ENCODE measurements at regions not wholly inside any gene's neighbourhood (a gene's known extent, or its start where the extent isn't known, plus 50 kb on each side); places are given as distances from the start of the nearest gene placed in this dataset.

- no peak for DNase-seq (ENCODE audit: low read depth in 1 of 2, low spot score in 1 of 2)
Observed at GRCh38 chr1:193726722-193727121, 540.3 kb upstream of the B3GALT2 start.

GRCh38 chr1:193712392-193712791 is 526.0 kb upstream of the B3GALT2 start:
- no peak for DNase-seq (ENCODE audit: low read depth in 1 of 2, low spot score in 1 of 2)

- DNase-seq (ENCODE audit: low read depth in 1 of 2, low spot score in 1 of 2), result no peak
Observed at GRCh38 chr1:193709607-193710006, 523.2 kb upstream of the B3GALT2 start.

GRCh38 chr1:193707271-193708021 is 521.0 kb upstream of the B3GALT2 start:
- no peak for DNase-seq (ENCODE audit: low read depth in 1 of 2, low spot score in 1 of 2)

GRCh38 chr1:193706766-193707165 is 520.4 kb upstream of the B3GALT2 start:
- no peak for DNase-seq (ENCODE audit: low read depth in 1 of 2, low spot score in 1 of 2)

GRCh38 chr1:193705554-193705981 is 519.2 kb upstream of the B3GALT2 start:
- no peak for DNase-seq (ENCODE audit: low read depth in 1 of 2, low spot score in 1 of 2)

GRCh38 chr1:193703655-193704054 is 517.2 kb upstream of the B3GALT2 start:
- no peak for DNase-seq (ENCODE audit: low read depth in 1 of 2, low spot score in 1 of 2)

- no peak for DNase-seq (ENCODE audit: low read depth in 1 of 2, low spot score in 1 of 2)
Observed at GRCh38 chr1:193703121-193703520, 516.7 kb upstream of the B3GALT2 start.

GRCh38 chr1:193701759-193702158 is 515.3 kb upstream of the B3GALT2 start:
- no peak for DNase-seq (ENCODE audit: low read depth in 1 of 2, low spot score in 1 of 2)

- DNase-seq (ENCODE audit: low read depth in 1 of 2, low spot score in 1 of 2), result no peak
Observed at GRCh38 chr1:193700710-193701355, 514.4 kb upstream of the B3GALT2 start.

GRCh38 chr1:193699261-193699660 is 512.8 kb upstream of the B3GALT2 start:
- no peak for DNase-seq (ENCODE audit: low read depth in 1 of 2, low spot score in 1 of 2)

GRCh38 chr1:193697776-193698175 is 511.4 kb upstream of the B3GALT2 start:
- no peak for DNase-seq (ENCODE audit: low read depth in 1 of 2, low spot score in 1 of 2)

GRCh38 chr1:193697115-193697762 is 510.8 kb upstream of the B3GALT2 start:
- no peak for DNase-seq (ENCODE audit: low read depth in 1 of 2, low spot score in 1 of 2)

GRCh38 chr1:193694741-193695140 is 508.3 kb upstream of the B3GALT2 start:
- no peak for DNase-seq (ENCODE audit: low read depth in 1 of 2, low spot score in 1 of 2)

- DNase-seq (ENCODE audit: low read depth in 1 of 2, low spot score in 1 of 2), result no peak
Observed at GRCh38 chr1:193685986-193686385, 499.6 kb upstream of the B3GALT2 start.

- DNase-seq (ENCODE audit: low read depth in 1 of 2, low spot score in 1 of 2), result no peak
Observed at GRCh38 chr1:193681422-193681821, 495.0 kb upstream of the B3GALT2 start.

GRCh38 chr1:193680924-193681316 is 494.5 kb upstream of the B3GALT2 start:
- DNase-seq (ENCODE audit: low read depth in 1 of 2, low spot score in 1 of 2), result no peak

GRCh38 chr1:193680247-193680923 is 494.0 kb upstream of the B3GALT2 start:
- DNase-seq (ENCODE audit: low read depth in 1 of 2, low spot score in 1 of 2), result no peak

GRCh38 chr1:193677874-193678273 is 491.5 kb upstream of the B3GALT2 start:
- no peak for DNase-seq (ENCODE audit: low read depth in 1 of 2, low spot score in 1 of 2)

- DNase-seq (ENCODE audit: low read depth in 1 of 2, low spot score in 1 of 2), result no peak
Observed at GRCh38 chr1:193676996-193677549, 490.7 kb upstream of the B3GALT2 start.

GRCh38 chr1:193674292-193674944 is 488.0 kb upstream of the B3GALT2 start:
- no peak for DNase-seq (ENCODE audit: low read depth in 1 of 2, low spot score in 1 of 2)
